GM12878 (cell line): ENCODE measurements at regions not wholly inside any gene's neighbourhood (a gene's known extent, or its start where the extent isn't known, plus 50 kb on each side); places are given as distances from the start of the nearest gene placed in this dataset.
A peak's percentile ranks its signal among the peaks of the same experiment; 100 is the strongest.

Experiments used
- ATAC-seq: fragments of 200-7000 bp; cut with Tn5 transposase; 3 replicates; pipeline ENCODE4 v1.9.1; 2020; ENCODE audit warnings: mild to moderate bottlenecking, moderate library complexity
- BruUV-seq: library from RNA; stranded (reverse); fragments of 400-500 nt; replicated peaks from 2 replicates; lab custom pipeline; 2021; lab: Mats Ljungman, UMichigan
- CTCF ChIA-PET: fragments of 300-600 bp; sonication (Branson Sonifier 250); formaldehyde crosslinking; extraction: SDS; loops from one replicate; lab custom pipeline; 2021; ENCODE audit warnings: inconsistent platforms; lab: Yijun Ruan, JAX
- POLR2A ChIA-PET: fragments of 350-600 bp; formaldehyde crosslinking; extraction: SDS; loops from one replicate; lab custom pipeline; 2021; ENCODE audit warnings: inconsistent platforms; lab: Charles Lee
- RAD21 ChIA-PET: fragments of 300-600 bp; sonication (Branson Sonifier 250); formaldehyde crosslinking; loops from one replicate; lab custom pipeline; 2023; ENCODE audit warnings: antibody characterized with exemption; ENCODE audit not compliant: unreplicated experiment; lab: Charles Lee
- SMC1A ChIA-PET: fragments of 300-600 bp; sonication (Branson Sonifier 250); formaldehyde crosslinking; loops from one replicate; lab custom pipeline; 2023; ENCODE audit not compliant: unreplicated experiment, uncharacterized antibody; lab: Charles Lee
- DNase-seq: peaks from one replicate; pipeline ENCODE4 v3.0.0-alpha.2; 2011; ENCODE audit warnings: low read depth, low spot score
- FAIRE-seq: peaks from 3 replicates; lab custom pipeline; 2011; peaks lifted over from hg19 to GRCh38; lab: Jason Lieb, UNC
- H2AFZ ChIP-seq: 2 replicates; pipeline ENCODE4 v1.6.0; 2011; ENCODE audit warnings: low read depth, low read length, control low read depth; ENCODE audit not compliant: control insufficient read depth
- H3K27ac ChIP-seq: 2 replicates; pipeline ENCODE4 v1.5.1; 2011; ENCODE audit warnings: control low read depth; ENCODE audit not compliant: control insufficient read depth, insufficient read depth
- H3K27me3 ChIP-seq, 2 experiments: replicated peaks in 1 of 2; 2 replicates each; pipeline versions ENCODE4 v1.6.0 to v1.6.1; 2011; ENCODE audit warnings: low read length in 1 of 2; ENCODE audit not compliant: control insufficient read depth in 2 of 2, insufficient read depth in 2 of 2
- H3K36me3 ChIP-seq, 2 experiments: 2 replicates each; pipeline ENCODE4 v1.5.1; 2011; ENCODE audit warnings: low read length in 1 of 2; ENCODE audit not compliant: control insufficient read depth in 2 of 2, insufficient read depth in 2 of 2
- H3K4me1 ChIP-seq: 2 replicates; pipeline ENCODE4 v1.6.1; 2011; ENCODE audit warnings: mild to moderate bottlenecking, low read length, moderate library complexity, mixed read lengths; ENCODE audit not compliant: control insufficient read depth, insufficient read depth
- H3K4me2 ChIP-seq: 2 replicates; pipeline ENCODE4 v1.6.0; 2011; ENCODE audit warnings: control low read depth; ENCODE audit not compliant: control insufficient read depth, insufficient read depth
- H3K4me3 ChIP-seq: fragments of 200-600 bp; sonication (generic); 2 replicates; pipeline ENCODE4 v1.5.1; 2016
- H3K79me2 ChIP-seq: 2 replicates; pipeline ENCODE4 v1.6.0; 2011; ENCODE audit warnings: low read length; ENCODE audit not compliant: control insufficient read depth, insufficient read depth
- H3K9ac ChIP-seq: 2 replicates; pipeline ENCODE4 v1.8.0; 2011; ENCODE audit warnings: low read length, control low read depth, mixed read lengths; ENCODE audit not compliant: control insufficient read depth, insufficient read depth
- H3K9me3 ChIP-seq: replicated peaks from 3 replicates; pipeline ENCODE4 v1.5.1; 2011; ENCODE audit warnings: mild to moderate bottlenecking, low read length; ENCODE audit not compliant: control insufficient read depth, insufficient read depth
- H4K20me1 ChIP-seq: 2 replicates; pipeline ENCODE4 v1.6.0; 2011; ENCODE audit not compliant: control insufficient read depth, insufficient read depth
- MEF2B ChIP-seq: fragments of 450-650 bp; IDR thresholded peaks from 2 replicates; pipeline ENCODE4 v1.6.1; 2018; ENCODE audit warnings: mild to moderate bottlenecking, moderate library complexity; ENCODE audit not compliant: partially characterized antibody, poor library complexity, severe bottlenecking
- NFYB ChIP-seq: IDR thresholded peaks from 2 replicates; pipeline ENCODE4 v1.6.1; 2011; ENCODE audit warnings: low read depth, mild to moderate bottlenecking, low read length, improper control_type of control experiment, moderate library complexity; ENCODE audit not compliant: insufficient read depth
- NR2F1 ChIP-seq: fragments of 450-650 bp; conservative IDR thresholded peaks from 2 replicates; pipeline ENCODE4 v1.6.1; 2017; ENCODE audit warnings: mild to moderate bottlenecking
- SUPT20H ChIP-seq: IDR thresholded peaks from 2 replicates; pipeline ENCODE4 v1.6.1; 2011; ENCODE audit warnings: low read depth, mild to moderate bottlenecking, low read length, moderate library complexity, borderline replicate concordance; ENCODE audit not compliant: control insufficient read depth
- TCF7 ChIP-seq: IDR thresholded peaks from 2 replicates; pipeline ENCODE4 v1.6.1; 2014; ENCODE audit warnings: antibody characterized with exemption, borderline replicate concordance
- WGBS: methylation state at CpG from one replicate; pipeline ENCODE4 v1.1.6; 2016; ENCODE audit warnings: low lambda C conversion rate; ENCODE audit not compliant: insufficient replicate concordance, insufficient coverage; ENCODE audit errors: missing lambda C conversion rate; 5-methylcytosine and 5-hydroxymethylcytosine counted together
- in situ Hi-C: fragments of 300-500 bp; cut with MboI; formaldehyde crosslinking; loops from 9 replicates; pipeline ENCODE4 v1.14.3; 2018; ENCODE audit warnings: mixed read lengths
- intact Hi-C: fragments of 100-400 bp; cut with micrococcal nuclease; formaldehyde crosslinking; loops from one replicate; pipeline ENCODE4 v1.14.2; 2022; ENCODE audit not compliant: unreplicated experiment
- TF ChIP-seq, protein P1 (sequence below): fragments of 450-650 bp; IDR thresholded peaks from 2 replicates; pipeline ENCODE4 v1.6.1; 2017; ENCODE audit warnings: mild to moderate bottlenecking

- Histone ChIP-seq H3K4me1 (peaks cover 13% of the 10 kb centered on the region), H3K27me3 (no peaks in the 10 kb centered on the region; a peak in 1 of 4 replicates), H3K4me3 (no peak overlapping the region), H3K9ac (no peak overlapping the region), H4K20me1 (no peaks in the 10 kb centered on the region), H3K4me2 (no peak overlapping the region), H3K9me3 (no peaks in the 10 kb centered on the region; the same call in 2 of the 3 replicates), H3K36me3 (no peaks in the 10 kb centered on the region)
- CTCF ChIA-PET, result interaction anchor here (1.1 kb wide), 2 partner anchors 14 to 39 kb away, joined by 3 read pairs; no protein-coding TSS in a partner anchor
- SMC1A ChIA-PET, result no interaction called here
- FAIRE-seq, result no peak
- BruUV-seq, result no TSS peak
- intact Hi-C loops, result no loop called here
- WGBS, result 74% methylated on average over 15 of the region's 15 CpGs
- no peak for TF ChIP-seq MEF2B
- TF ChIP-seq, all 136 proteins: peak for 0
- ATAC-seq (no peak), DNase-seq (no peak)
- no peak overlapping the region for H3K27ac ChIP-seq
- H3K79me2 ChIP-seq, result no peaks in the 10 kb centered on the region
- RAD21 ChIA-PET, result no interaction called here
- in situ Hi-C loops, result loop anchor here (5.0 kb wide), 2 partner anchors 39 to 89 kb away; partner anchors contain the start of gene ANXA2R
- POLR2A ChIA-PET, result interaction anchor here (0.6 to 0.7 kb wide), 2 partner anchors 42 to 246 kb away, joined by 3 to 4 read pairs; no protein-coding TSS in a partner anchor
- H2AFZ ChIP-seq, result no peak overlapping the region
Observed at GRCh38 chr5:42953041-42953440, 87.1 kb downstream of the ANXA2R start.

DNA sequence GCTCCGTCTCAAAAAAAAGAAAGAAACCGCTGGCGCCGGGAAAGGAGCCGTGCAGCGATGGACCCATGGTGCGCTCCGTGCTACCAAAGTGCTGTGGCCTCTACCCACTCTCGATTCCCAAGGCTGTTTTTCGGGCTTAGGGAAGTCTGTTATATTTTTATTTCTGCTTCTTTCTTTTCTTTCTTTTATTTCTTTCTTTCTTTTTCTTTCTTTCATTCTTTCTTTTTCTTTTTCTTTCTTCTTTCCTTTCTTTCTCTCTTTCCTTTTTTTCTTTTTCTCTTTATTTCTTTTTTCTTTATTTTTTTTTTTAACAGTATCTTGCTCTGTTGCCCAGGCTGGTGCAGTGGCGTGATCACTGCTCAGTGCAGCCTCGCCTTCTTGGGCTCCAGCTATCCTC lies 87.5 kb downstream of the ANXA2R start:
- ChIA-PET CTCF (interaction anchor here (1.1 to 1.3 kb wide), 3 partner anchors 13 to 44 kb away, joined by 3 read pairs; no protein-coding TSS in a partner anchor), POLR2A (no interaction called here), SMC1A (no interaction called here), RAD21 (interaction anchor here (0.6 kb wide), 1 partner anchor 66 kb away, joined by 3 read pairs; no protein-coding TSS in a partner anchor)
- DNase-seq (no peak), ATAC-seq (no peak), FAIRE-seq (no peak)
- no peak overlapping the region for H3K27ac ChIP-seq
- no peaks in the 10 kb centered on the region; the same call in 2 of the 3 replicates for H3K9me3 ChIP-seq
- peak overlapping the region; percentile 62 for H3K4me3 ChIP-seq
- TF ChIP-seq NR2F1, result no peak
- TF ChIP-seq NFYB, result no peak
- TF ChIP-seq TCF7, result no peak
- TF ChIP-seq SUPT20H, result no peak
- TF ChIP-seq, protein P1, sequence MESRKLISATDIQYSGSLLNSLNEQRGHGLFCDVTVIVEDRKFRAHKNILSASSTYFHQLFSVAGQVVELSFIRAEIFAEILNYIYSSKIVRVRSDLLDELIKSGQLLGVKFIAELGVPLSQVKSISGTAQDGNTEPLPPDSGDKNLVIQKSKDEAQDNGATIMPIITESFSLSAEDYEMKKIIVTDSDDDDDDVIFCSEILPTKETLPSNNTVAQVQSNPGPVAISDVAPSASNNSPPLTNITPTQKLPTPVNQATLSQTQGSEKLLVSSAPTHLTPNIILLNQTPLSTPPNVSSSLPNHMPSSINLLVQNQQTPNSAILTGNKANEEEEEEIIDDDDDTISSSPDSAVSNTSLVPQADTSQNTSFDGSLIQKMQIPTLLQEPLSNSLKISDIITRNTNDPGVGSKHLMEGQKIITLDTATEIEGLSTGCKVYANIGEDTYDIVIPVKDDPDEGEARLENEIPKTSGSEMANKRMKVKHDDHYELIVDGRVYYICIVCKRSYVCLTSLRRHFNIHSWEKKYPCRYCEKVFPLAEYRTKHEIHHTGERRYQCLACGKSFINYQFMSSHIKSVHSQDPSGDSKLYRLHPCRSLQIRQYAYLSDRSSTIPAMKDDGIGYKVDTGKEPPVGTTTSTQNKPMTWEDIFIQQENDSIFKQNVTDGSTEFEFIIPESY, result no peak
- intact Hi-C loops (no loop called here), in situ Hi-C loops (loop anchor here (5.0 kb wide), 2 partner anchors 40 to 90 kb away; partner anchors contain the start of gene ANXA2R)
- 22% methylated on average over 12 of the region's 12 CpGs for WGBS
- H4K20me1 ChIP-seq, result no peaks in the 10 kb centered on the region
- no peaks in the 10 kb centered on the region for H3K79me2 ChIP-seq
- no peaks in the 10 kb centered on the region for H3K36me3 ChIP-seq
- H3K9ac ChIP-seq, result no peak overlapping the region
- H3K27me3 ChIP-seq, result no peaks in the 10 kb centered on the region; a peak in 1 of 4 replicates
- peaks cover 13% of the 10 kb centered on the region for H3K4me1 ChIP-seq
- no TSS peak for BruUV-seq
- no peak overlapping the region for H2AFZ ChIP-seq
- peak overlapping the region; percentile 100 for H3K4me2 ChIP-seq
